ES-I3 (cell line): ENCODE measurements at regions not wholly inside any gene's neighbourhood (a gene's known extent, or its start where the extent isn't known, plus 50 kb on each side); places are given as distances from the start of the nearest gene placed in this dataset.

Experiments
- H3K36me3 ChIP-seq: 2 replicates; pipeline ENCODE4 v1.6.1; 2013; ENCODE audit warnings: mild to moderate bottlenecking, low read length, control low read depth, moderate library complexity; ENCODE audit not compliant: insufficient read depth
- H3K4me1 ChIP-seq: 2 replicates; pipeline ENCODE4 v1.6.1; 2013; ENCODE audit warnings: mild to moderate bottlenecking, control low read depth, low read length; ENCODE audit not compliant: insufficient read depth
- H3K9ac ChIP-seq: 2 replicates; pipeline ENCODE4 v1.6.1; 2013; ENCODE audit warnings: low read depth, mild to moderate bottlenecking, low read length, moderate library complexity
- H3K9me3 ChIP-seq: 2 replicates; pipeline ENCODE4 v1.6.1; 2013; ENCODE audit warnings: mild to moderate bottlenecking, low read length, moderate library complexity; ENCODE audit not compliant: control insufficient read depth, insufficient read depth

DNA sequence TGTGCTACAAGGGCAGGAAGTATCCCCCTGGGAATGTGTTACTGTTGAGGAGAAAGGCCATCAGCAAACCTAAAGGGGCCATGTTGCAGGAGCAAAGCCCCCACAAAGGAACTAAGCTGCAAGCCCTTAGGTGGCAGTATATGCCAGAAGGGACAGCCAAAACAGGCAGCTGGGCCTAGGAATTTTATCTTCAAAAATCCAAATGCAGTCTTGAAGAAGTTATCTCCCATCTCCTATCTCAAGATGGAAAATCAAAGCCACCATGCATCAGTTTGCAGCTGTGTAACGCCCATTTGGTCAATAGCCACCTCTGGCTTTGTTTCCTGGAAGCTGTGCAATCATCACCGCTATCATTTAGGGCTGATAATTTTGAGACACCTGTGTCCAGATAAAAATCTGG is 400.3 kb downstream of the ARHGEF28 start:
- no peak overlapping the region for H3K9ac ChIP-seq
- H3K36me3 ChIP-seq = no peaks in the 10 kb centered on the region
- H3K4me1 ChIP-seq = peaks cover 15% of the 10 kb centered on the region
- H3K9me3 ChIP-seq = no peaks in the 10 kb centered on the region

- no peaks in the 10 kb centered on the region for H3K36me3 ChIP-seq
- H3K4me1 ChIP-seq = peaks cover 4% of the 10 kb centered on the region; the same call in 1 of the 2 replicates
- H3K9ac ChIP-seq = no peak overlapping the region
- H3K9me3 ChIP-seq = no peaks in the 10 kb centered on the region
Measured at GRCh38 chr5:74021126-74021525, 395.1 kb downstream of the ARHGEF28 start.

GRCh38 chr5:74020503-74020902 is 394.5 kb downstream of the ARHGEF28 start:
- Histone ChIP-seq H3K36me3 (no peaks in the 10 kb centered on the region), H3K9me3 (no peaks in the 10 kb centered on the region), H3K4me1 (no peaks in the 10 kb centered on the region; the same call in 1 of the 2 replicates), H3K9ac (no peak overlapping the region)

DNA sequence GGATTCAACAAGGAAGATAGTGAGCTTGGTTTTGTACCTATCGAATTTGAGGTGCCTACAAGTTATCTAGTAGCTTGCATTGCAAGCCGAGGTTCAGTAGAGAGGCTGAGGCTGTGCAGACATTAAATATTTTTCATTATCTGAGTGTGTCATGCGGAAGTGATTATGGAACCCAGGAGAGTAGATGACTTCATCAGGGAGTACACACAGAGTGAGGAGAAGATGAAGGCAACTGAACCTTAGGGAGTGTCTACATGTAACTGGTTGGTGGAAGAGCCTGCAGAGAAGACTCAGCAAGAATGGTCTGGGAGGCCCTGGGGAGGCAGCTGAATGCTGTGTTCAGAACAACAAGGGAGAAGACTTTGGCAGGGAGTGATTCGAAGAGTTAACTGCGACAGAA is 393.9 kb downstream of the ARHGEF28 start:
- Histone ChIP-seq H3K9ac (no peak overlapping the region), H3K36me3 (no peaks in the 10 kb centered on the region), H3K4me1 (no peaks in the 10 kb centered on the region; the same call in 1 of the 2 replicates), H3K9me3 (no peaks in the 10 kb centered on the region)

- Histone ChIP-seq H3K9me3 (no peaks in the 10 kb centered on the region), H3K36me3 (no peaks in the 10 kb centered on the region), H3K9ac (no peak overlapping the region), H3K4me1 (no peaks in the 10 kb centered on the region; the same call in 1 of the 2 replicates)
Measured at GRCh38 chr5:74017786-74018211, 391.8 kb downstream of the ARHGEF28 start.

GRCh38 chr5:74017112-74017511 is 391.1 kb downstream of the ARHGEF28 start:
- H3K9ac ChIP-seq = no peak overlapping the region
- no peaks in the 10 kb centered on the region for H3K9me3 ChIP-seq
- no peaks in the 10 kb centered on the region for H3K36me3 ChIP-seq
- no peaks in the 10 kb centered on the region; the same call in 1 of the 2 replicates for H3K4me1 ChIP-seq

DNA sequence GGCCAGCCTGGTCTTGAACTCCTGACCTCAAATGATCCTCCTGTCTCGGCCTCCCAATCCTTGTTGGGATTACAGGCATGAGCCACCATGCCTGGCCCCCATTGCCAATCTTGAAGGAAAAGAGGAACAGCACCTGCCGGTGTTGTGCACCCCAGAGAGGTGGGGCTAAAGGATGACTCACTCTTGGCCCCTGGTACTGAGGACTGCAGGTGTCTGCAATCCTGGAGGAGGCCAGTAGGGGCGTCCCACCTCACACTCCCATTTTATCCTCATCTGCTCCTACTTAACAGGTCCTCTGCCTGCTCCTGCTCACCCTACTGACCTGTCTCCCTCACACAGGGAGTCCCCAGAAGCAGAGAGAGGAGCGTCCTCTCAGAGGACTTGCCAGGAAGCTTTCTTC is 390.4 kb downstream of the ARHGEF28 start:
- H3K9ac ChIP-seq = no peak overlapping the region
- no peaks in the 10 kb centered on the region for H3K36me3 ChIP-seq

GRCh38 chr5:74015716-74016115 is 389.7 kb downstream of the ARHGEF28 start:
- Histone ChIP-seq H3K4me1 (no peaks in the 10 kb centered on the region; the same call in 1 of the 2 replicates), H3K36me3 (no peaks in the 10 kb centered on the region), H3K9ac (no peak overlapping the region), H3K9me3 (no peaks in the 10 kb centered on the region)

More for the DNA sequence above, 390.4 kb downstream of the ARHGEF28 start:
- no peaks in the 10 kb centered on the region for H3K9me3 ChIP-seq
- H3K4me1 ChIP-seq = no peaks in the 10 kb centered on the region; the same call in 1 of the 2 replicates

DNA sequence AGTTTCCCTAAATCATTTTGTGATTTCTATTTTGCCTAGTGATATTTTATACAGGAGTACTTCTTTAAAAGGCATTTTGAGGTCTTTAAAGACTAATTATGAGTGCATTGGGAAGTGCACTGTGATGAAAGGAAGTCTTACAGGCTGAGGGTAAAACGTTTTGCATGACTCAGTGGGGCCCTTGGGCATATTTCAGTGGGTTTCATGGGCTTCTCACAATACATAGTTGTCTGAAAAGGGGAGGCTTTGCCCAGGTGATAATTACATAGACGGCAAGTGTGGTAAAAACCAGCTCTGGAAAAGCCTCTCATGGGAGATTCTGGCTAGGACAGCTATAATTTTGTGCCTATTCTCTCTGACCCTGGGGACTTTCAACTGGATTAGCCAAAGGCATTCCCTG is 387.2 kb downstream of the ARHGEF28 start:
- Histone ChIP-seq H3K4me1 (no peaks in the 10 kb centered on the region; the same call in 1 of the 2 replicates), H3K9me3 (no peaks in the 10 kb centered on the region), H3K9ac (no peak overlapping the region), H3K36me3 (no peaks in the 10 kb centered on the region)

DNA sequence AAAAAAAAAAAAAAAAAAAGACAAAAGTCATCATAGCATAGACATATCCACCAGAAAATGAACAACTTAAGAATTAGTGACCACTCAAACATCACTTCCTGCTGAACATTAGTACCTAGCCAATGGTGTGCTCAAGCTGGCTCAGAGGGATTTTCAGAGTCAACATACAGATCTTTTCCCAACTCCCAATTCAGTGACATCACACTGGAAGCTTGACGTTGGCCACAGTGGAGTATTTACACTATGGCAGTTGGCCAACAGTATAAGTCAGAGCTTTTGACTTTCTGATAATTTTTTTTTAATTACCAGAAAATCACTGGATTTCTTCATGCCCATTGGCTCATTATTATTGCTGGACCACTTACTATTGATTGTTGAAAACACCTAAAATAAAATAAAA is 383.5 kb downstream of the ARHGEF28 start:
- Histone ChIP-seq H3K9me3 (no peaks in the 10 kb centered on the region), H3K9ac (no peak overlapping the region), H3K4me1 (no peaks in the 10 kb centered on the region), H3K36me3 (no peaks in the 10 kb centered on the region)

DNA sequence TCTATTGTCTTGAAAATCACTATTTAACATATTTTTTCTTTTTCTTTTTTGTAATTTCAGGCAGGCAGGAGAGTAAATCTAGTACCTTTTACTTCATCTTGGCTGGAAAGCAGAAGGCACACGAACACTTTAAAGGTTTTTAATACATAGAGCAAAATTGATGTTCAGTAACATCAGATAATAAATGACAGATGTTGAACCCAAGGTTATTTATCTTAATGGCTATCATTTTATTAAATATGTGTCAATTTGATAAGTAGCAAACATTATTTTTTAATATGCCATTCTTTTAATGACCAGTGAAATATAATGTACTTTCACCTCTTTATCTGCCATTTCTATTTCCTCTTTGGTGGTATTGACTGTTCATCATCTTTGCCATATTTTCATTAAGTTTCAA is 381.2 kb downstream of the ARHGEF28 start:
- H3K9me3 ChIP-seq = no peaks in the 10 kb centered on the region; the same call in 1 of the 2 replicates
- no peak overlapping the region for H3K9ac ChIP-seq
- H3K36me3 ChIP-seq = no peaks in the 10 kb centered on the region
- H3K4me1 ChIP-seq = no peaks in the 10 kb centered on the region

- H3K36me3 ChIP-seq = no peaks in the 10 kb centered on the region
- H3K9me3 ChIP-seq = no peaks in the 10 kb centered on the region; the same call in 1 of the 2 replicates
- H3K9ac ChIP-seq = no peak overlapping the region
- H3K4me1 ChIP-seq = peaks cover 3% of the 10 kb centered on the region; the same call in 1 of the 2 replicates
Measured at GRCh38 chr5:73999297-73999696, 373.3 kb downstream of the ARHGEF28 start.

- H3K9me3 ChIP-seq = no peaks in the 10 kb centered on the region; the same call in 1 of the 2 replicates
- H3K9ac ChIP-seq = no peak overlapping the region
- H3K36me3 ChIP-seq = no peaks in the 10 kb centered on the region
- peaks cover 3% of the 10 kb centered on the region; the same call in 1 of the 2 replicates for H3K4me1 ChIP-seq
Measured at GRCh38 chr5:73998489-73998888, 372.5 kb downstream of the ARHGEF28 start.

- H3K4me1 ChIP-seq = peaks cover 3% of the 10 kb centered on the region; the same call in 1 of the 2 replicates
- no peaks in the 10 kb centered on the region for H3K36me3 ChIP-seq
- no peak overlapping the region for H3K9ac ChIP-seq
- H3K9me3 ChIP-seq = no peaks in the 10 kb centered on the region; the same call in 1 of the 2 replicates
Measured at GRCh38 chr5:73997960-73998359, 372.0 kb downstream of the ARHGEF28 start.

- H3K36me3 ChIP-seq = no peaks in the 10 kb centered on the region
- H3K4me1 ChIP-seq = peaks cover 3% of the 10 kb centered on the region; the same call in 1 of the 2 replicates
- H3K9me3 ChIP-seq = no peaks in the 10 kb centered on the region
- H3K9ac ChIP-seq = no peak overlapping the region
Measured at GRCh38 chr5:73996151-73996755, 370.3 kb downstream of the ARHGEF28 start.
